Endothelial cell of umbilical vein (primary cell): ENCODE measurements at regions not wholly inside any gene's neighbourhood (a gene's known extent, or its start where the extent isn't known, plus 50 kb on each side); places are given as distances from the start of the nearest gene placed in this dataset.

Experiments
- BruUV-seq: library from RNA; stranded (reverse); fragments of 400-500 nt; replicated peaks from 2 replicates; lab custom pipeline; 2021; lab: Mats Ljungman, UMichigan
- CTCF ChIA-PET: fragments of 300-600, 350-600 bp; sonication (Branson Sonifier 250); formaldehyde crosslinking; loops from one replicate; lab custom pipeline; 2021; ENCODE audit warnings: antibody characterized with exemption, inconsistent platforms; lab: Charles Lee
- POLR2A ChIA-PET: fragments of 300-600, 350-600 bp; sonication (Branson Sonifier 250); formaldehyde crosslinking; loops from one replicate; lab custom pipeline; 2021; ENCODE audit warnings: antibody characterized with exemption, inconsistent platforms; lab: Charles Lee
- DNase-seq: peaks from one replicate; pipeline ENCODE4 v3.0.0-alpha.2; 2011; ENCODE audit warnings: low read depth, low spot score
- FAIRE-seq: peaks from 2 replicates; lab custom pipeline; 2011; peaks lifted over from hg19 to GRCh38; lab: Jason Lieb, UNC
- H2AFZ ChIP-seq: 2 replicates; pipeline ENCODE4 v1.6.0; 2012; ENCODE audit warnings: low read depth, low read length, control low read depth, inconsistent platforms
- H3K27ac ChIP-seq: 2 replicates; pipeline ENCODE4 v1.5.1; 2011; ENCODE audit warnings: low read depth, mild to moderate bottlenecking, control low read depth, low read length, moderate library complexity; ENCODE audit not compliant: insufficient read depth
- H3K27me3 ChIP-seq, 2 experiments: 2 replicates each; pipeline versions ENCODE4 v1.6.0 to v1.6.1; 2011; ENCODE audit warnings: low read length in 2 of 2, mixed read lengths in 1 of 2; ENCODE audit not compliant: control insufficient read depth in 2 of 2, insufficient read depth in 2 of 2
- H3K36me3 ChIP-seq, 2 experiments: 2 replicates in 1 of 2; 3 replicates in 1 of 2; pipeline ENCODE4 v1.5.1; 2011; ENCODE audit warnings: low read length in 2 of 2, mild to moderate bottlenecking in 1 of 2, moderate library complexity in 1 of 2; ENCODE audit not compliant: control insufficient read depth in 2 of 2, insufficient read depth in 2 of 2; ENCODE audit errors: extremely low read depth in 1 of 2
- H3K4me1 ChIP-seq: 3 replicates; pipeline ENCODE4 v1.5.1; 2011; ENCODE audit warnings: mild to moderate bottlenecking, low read length; ENCODE audit not compliant: control insufficient read depth, insufficient read depth; ENCODE audit errors: extremely low read depth
- H3K4me2 ChIP-seq: 2 replicates; pipeline ENCODE4 v1.6.1; 2011; ENCODE audit warnings: low read length, control low read depth, mixed read lengths; ENCODE audit not compliant: insufficient read depth
- H3K4me3 ChIP-seq, 3 experiments: fragments of 200-600 bp in 1 of 3; sonication (generic), shearing (Covaris generic) in 1 of 3; replicated peaks in 1 of 3; 2 replicates each; pipeline ENCODE4 v1.5.1; 2011 to 2016; ENCODE audit warnings: control low read depth in 3 of 3, low read length in 3 of 3, mild to moderate bottlenecking in 2 of 3, inconsistent platforms in 1 of 3, low read depth in 1 of 3, moderate library complexity in 1 of 3; ENCODE audit not compliant: insufficient read depth in 1 of 3
- H3K79me2 ChIP-seq: 2 replicates; pipeline ENCODE4 v1.6.0; 2012; ENCODE audit warnings: low read length, inconsistent platforms; ENCODE audit not compliant: control insufficient read depth, insufficient read depth
- H3K9ac ChIP-seq: replicated peaks from 2 replicates; pipeline ENCODE3; 2011; ENCODE audit warnings: low read length, control low read depth; ENCODE audit not compliant: insufficient read depth; ENCODE audit errors: extremely low read depth
- H3K9me1 ChIP-seq: replicated peaks from 3 replicates; pipeline ENCODE4 v1.6.0; 2011; ENCODE audit warnings: mild to moderate bottlenecking, low read length; ENCODE audit not compliant: control insufficient read depth, insufficient read depth; ENCODE audit errors: extremely low read depth
- H3K9me3 ChIP-seq: replicated peaks from 2 replicates; pipeline ENCODE4 v1.5.1; 2012; ENCODE audit warnings: low read length, inconsistent platforms; ENCODE audit not compliant: control insufficient read depth, insufficient read depth
- H4K20me1 ChIP-seq: replicated peaks from 2 replicates; pipeline ENCODE3; 2011; ENCODE audit warnings: mild to moderate bottlenecking, low read length; ENCODE audit not compliant: control insufficient read depth, insufficient read depth; ENCODE audit errors: extremely low read depth
- CTCF ChIP-seq, 2 donors: IDR thresholded peaks; 1 replicate in 1 of 2; 2 replicates in 1 of 2; pipeline ENCODE4 v1.5.1; 2011; ENCODE audit warnings: low read length in 2 of 2, mild to moderate bottlenecking in 2 of 2, moderate library complexity in 2 of 2, control low read depth in 1 of 2, inconsistent platforms in 1 of 2, low read depth in 1 of 2; ENCODE audit not compliant: insufficient read depth in 1 of 2; ENCODE audit errors: extremely low read depth in 1 of 2
- EZH2 ChIP-seq: IDR thresholded peaks from 2 replicates; pipeline ENCODE4 v1.6.1; 2012; ENCODE audit warnings: borderline replicate concordance, low read depth, mild to moderate bottlenecking, moderate library complexity, low read length, inconsistent platforms; ENCODE audit not compliant: severe bottlenecking
- FOS ChIP-seq: IDR thresholded peaks from 2 replicates; pipeline ENCODE4 v1.6.1; 2011; ENCODE audit warnings: mild to moderate bottlenecking, low read length, moderate library complexity, borderline replicate concordance; ENCODE audit not compliant: insufficient read depth
- GATA2 ChIP-seq: IDR thresholded peaks from 2 replicates; pipeline ENCODE4 v1.7.0; 2011; ENCODE audit warnings: low read depth, mild to moderate bottlenecking, moderate library complexity, mixed read lengths, low read length; ENCODE audit not compliant: insufficient read length, insufficient read depth
- JUN ChIP-seq: IDR thresholded peaks from 2 replicates; pipeline ENCODE4 v1.6.1; 2011; ENCODE audit warnings: borderline replicate concordance, low read depth; ENCODE audit not compliant: insufficient read length, insufficient read depth
- MAX ChIP-seq: IDR thresholded peaks from 2 replicates; pipeline ENCODE4 v1.6.1; 2011; ENCODE audit not compliant: insufficient read depth, insufficient read length
- MYC ChIP-seq: IDR thresholded peaks from one replicate; pipeline ENCODE4 v1.6.1; 2011; ENCODE audit warnings: mild to moderate bottlenecking, low read depth, low read length
- POLR2A ChIP-seq: IDR thresholded peaks from 2 replicates; pipeline ENCODE4 v1.6.1; 2012; ENCODE audit warnings: low read depth, mild to moderate bottlenecking, control low read depth, low read length
- POLR2AphosphoS5 ChIP-seq: IDR thresholded peaks from 2 replicates; pipeline ENCODE4 v1.6.1; 2012; ENCODE audit warnings: low read depth, mild to moderate bottlenecking, control low read depth, low read length, moderate library complexity; ENCODE audit not compliant: insufficient read depth
- dilution Hi-C: fragments of 300-500 bp; cut with MboI; formaldehyde crosslinking; loops from one replicate; pipeline ENCODE4 v1.15.0; 2019; ENCODE audit warnings: low sequenced_read_pairs; ENCODE audit not compliant: extremely low pct_ligation_motif_present
- intact Hi-C: fragments of 100-400 bp; cut with micrococcal nuclease; formaldehyde crosslinking; loops from one replicate; pipeline ENCODE4 v1.10.0; 2022

- H2AFZ ChIP-seq = no peak overlapping the region
- no peaks in the 10 kb centered on the region for H3K36me3 ChIP-seq
- BruUV-seq = no TSS peak
- H3K27me3 ChIP-seq = peaks cover 2 to 9% of the 10 kb centered on the region in 2 experiments
- H3K9me3 ChIP-seq = no peaks in the 10 kb centered on the region
- TF ChIP-seq JUN (no peak), POLR2AphosphoS5 (no peak), CTCF (IDR thresholded peaks at IDR 0.05; ENCODE audit: extremely low read depth in 1 of 2, insufficient read depth in 1 of 2, low read depth in 1 of 2, low read length in 2 of 2) (no peak), FOS (no peak), MAX (no peak), MYC (no peak), POLR2A (no peak), EZH2 (no peak), GATA2 (no peak)
- H3K9ac ChIP-seq = no peak overlapping the region
- intact Hi-C loops (no loop called here), dilution Hi-C loops (no loop called here)
- H3K9me1 ChIP-seq = no peaks in the 10 kb centered on the region
- no peak overlapping the region for H3K4me2 ChIP-seq
- no peaks in the 10 kb centered on the region for H3K79me2 ChIP-seq
- no peak overlapping the region for H3K4me3 ChIP-seq
- POLR2A ChIA-PET = no interaction called here
- DNase-seq = no peak
- no peak overlapping the region for H3K27ac ChIP-seq
- CTCF ChIA-PET = no interaction called here
- no peak for FAIRE-seq
- H4K20me1 ChIP-seq = no peaks in the 10 kb centered on the region
- no peaks in the 10 kb centered on the region for H3K4me1 ChIP-seq
These were observed 55.1 kb upstream of the MOCS2 start for GRCh38 chr5:53164478-53165165.
